ENCODE measurements at regions not wholly inside any gene's neighbourhood (a gene's known extent, or its start where the extent isn't known, plus 50 kb on each side); places are given as distances from the start of the nearest gene placed in this dataset.

DNA sequence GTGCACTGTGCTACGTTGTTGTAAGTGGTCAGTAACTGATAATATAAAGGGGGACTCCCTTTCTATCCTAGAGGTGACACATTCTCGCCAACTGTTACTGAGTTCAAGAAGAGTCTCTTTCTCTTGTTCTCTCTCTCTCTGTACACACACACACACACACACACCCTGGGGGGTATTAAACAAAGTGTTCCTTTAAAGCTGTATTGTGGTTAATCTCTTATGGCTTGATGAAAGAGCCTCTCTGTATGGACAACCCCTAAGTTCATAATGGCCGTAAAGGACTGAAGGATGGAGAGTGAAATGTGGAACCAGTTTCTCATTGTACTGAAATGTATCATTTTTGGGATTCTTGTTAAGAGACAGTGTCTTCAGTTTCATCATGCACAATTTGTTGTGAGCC, 145.2 kb upstream of the BMPER start:
- no peak for DNase-seq

DNA sequence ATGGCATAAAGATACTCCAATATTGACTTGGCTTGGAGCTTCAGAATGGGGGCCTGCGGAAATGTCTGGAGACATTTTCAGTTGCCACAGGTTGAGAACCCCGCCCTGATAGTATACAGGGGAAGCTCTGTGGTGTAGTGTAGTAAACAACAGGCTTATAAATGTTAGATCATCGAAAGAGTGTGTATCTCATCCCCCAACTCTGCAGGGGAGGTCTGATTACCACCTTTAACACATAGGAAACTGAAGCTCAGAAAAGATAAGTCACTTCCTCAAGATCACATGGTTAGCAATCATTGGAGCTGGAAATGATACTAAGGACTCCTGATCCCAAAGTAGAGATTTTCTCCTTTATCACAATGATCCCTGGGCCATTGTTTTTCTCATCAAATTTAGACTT, 144.5 kb upstream of the BMPER start:
- DNase-seq: no peak

DNA sequence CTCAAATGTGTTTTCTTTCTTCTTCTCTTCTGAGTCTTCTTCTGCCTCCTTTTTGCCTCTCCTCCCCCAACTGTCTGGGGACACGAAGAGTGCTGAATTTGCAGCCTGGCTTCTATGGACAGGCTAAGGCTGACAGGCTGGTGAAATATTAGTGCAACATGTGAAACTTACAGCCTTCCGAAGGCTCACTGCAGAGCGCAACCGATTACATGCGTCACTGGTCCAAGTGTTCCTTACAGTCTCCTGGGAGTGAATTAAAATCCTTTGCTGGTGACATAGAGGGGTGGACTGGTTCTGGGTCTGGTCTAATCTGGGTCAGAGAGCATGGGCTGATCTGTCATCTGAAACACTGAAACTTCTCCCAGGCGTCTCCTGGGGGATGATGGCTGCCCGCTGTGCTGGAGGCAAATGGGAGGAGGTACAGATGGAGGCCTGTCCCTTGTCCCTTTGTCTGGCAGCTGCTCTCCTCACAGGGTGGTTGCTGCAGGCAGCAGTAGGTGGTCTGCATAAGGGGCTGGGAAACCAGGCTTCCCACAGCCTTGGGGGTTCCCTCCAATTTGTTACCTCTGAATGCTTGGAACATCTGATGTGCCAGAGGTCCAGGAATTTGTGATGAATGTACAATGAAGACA, 143.8 kb upstream of the BMPER start:
- no peak for DNase-seq

GRCh38 chr7:33762151-33762910, 143.0 kb upstream of the BMPER start:
- no peak for DNase-seq

- DNase-seq: no peak
Observed at GRCh38 chr7:33762911-33763306, 142.4 kb upstream of the BMPER start.

- no peak for DNase-seq
Observed at GRCh38 chr7:33764752-33765451, 140.4 kb upstream of the BMPER start.

GRCh38 chr7:33766405-33766804, 138.9 kb upstream of the BMPER start:
- DNase-seq: no peak

- no peak for DNase-seq
Observed at GRCh38 chr7:33769930-33770329, 135.4 kb upstream of the BMPER start.

GRCh38 chr7:33770576-33770975, 134.8 kb upstream of the BMPER start:
- DNase-seq: no peak

DNA sequence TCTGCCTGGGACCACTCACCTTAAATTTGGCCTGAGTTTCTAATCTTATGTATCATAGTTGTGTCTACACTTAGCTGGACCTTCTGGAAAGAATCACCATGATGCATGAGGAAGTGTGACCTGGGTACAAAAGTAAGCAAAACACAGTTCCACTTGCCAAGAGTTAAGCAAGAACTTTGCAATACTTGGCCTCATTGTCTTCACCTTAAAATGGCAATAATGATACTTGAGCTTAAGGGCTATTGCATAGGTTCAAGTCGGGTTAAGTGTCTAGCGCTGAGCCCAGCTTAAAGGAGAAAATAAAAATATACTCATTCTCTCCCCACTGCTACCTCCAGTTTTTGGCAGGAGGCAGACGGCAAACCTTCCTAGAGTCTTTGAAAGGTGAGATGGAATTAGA, 133.9 kb upstream of the BMPER start:
- no peak for DNase-seq

GRCh38 chr7:33773053-33773452, 132.3 kb upstream of the BMPER start:
- no peak for DNase-seq

DNA sequence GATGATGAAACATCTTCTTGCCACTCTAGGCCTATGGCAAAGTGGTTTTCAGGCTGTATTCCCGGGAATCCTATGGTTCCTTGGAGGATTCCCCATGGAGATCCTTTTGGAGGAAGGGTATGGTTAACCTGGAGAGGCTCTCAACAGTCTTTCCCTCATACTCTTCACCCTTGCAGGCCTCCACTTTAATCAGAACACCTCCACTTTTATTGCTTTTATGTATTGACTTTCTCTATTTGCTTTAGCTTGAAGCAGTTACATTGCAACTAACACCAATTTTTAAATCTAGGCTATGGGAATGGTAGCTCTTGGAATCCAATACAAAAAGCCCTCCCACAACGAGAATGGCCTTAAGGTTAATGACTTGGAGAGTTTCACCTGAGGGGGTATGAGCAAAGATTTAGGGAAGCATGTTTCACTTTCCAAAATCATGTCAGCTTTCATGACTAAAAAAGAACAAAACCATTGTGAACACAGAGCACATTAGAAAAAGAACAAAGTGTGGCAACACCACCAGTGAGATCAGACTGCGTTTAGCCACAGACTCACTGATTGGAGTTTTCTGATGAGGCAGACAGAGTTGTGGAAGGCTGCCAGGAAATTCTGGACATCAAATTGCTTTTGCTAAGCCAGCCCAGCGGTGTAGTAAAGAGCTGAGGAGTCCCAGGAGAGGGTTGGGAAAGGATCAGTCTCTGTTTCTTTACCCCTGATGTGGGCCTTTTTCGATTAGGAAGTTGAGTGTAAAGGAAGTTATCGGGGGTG, 130.4 kb upstream of the BMPER start:
- DNase-seq: no peak

GRCh38 chr7:33775790-33776189, 129.5 kb upstream of the BMPER start:
- DNase-seq: no peak

DNA sequence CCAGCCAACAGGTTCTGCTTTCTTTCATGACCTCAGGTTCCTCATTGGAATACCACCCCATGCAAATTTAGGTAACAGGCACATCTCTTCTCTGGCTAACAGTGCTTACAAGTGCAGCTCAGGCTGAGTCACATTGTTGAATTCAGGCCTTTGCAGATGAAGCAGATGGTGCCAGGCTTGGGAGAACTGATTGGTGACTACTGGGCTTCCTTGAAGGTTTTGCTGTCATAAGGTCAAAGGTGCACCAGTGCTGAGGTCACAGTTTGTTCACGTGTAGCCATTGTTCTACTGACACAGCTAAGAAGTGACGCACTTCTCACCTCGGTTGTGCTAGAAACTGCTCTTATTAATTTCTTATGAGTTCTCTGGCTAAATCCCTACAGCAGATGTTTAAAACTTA, 128.6 kb upstream of the BMPER start:
- no peak for DNase-seq

- DNase-seq: no peak
Observed at GRCh38 chr7:33778195-33778594, 127.1 kb upstream of the BMPER start.

- DNase-seq: no peak
Observed at GRCh38 chr7:33779216-33779615, 126.1 kb upstream of the BMPER start.

GRCh38 chr7:33781167-33781566, 124.2 kb upstream of the BMPER start:
- no peak for DNase-seq

DNA sequence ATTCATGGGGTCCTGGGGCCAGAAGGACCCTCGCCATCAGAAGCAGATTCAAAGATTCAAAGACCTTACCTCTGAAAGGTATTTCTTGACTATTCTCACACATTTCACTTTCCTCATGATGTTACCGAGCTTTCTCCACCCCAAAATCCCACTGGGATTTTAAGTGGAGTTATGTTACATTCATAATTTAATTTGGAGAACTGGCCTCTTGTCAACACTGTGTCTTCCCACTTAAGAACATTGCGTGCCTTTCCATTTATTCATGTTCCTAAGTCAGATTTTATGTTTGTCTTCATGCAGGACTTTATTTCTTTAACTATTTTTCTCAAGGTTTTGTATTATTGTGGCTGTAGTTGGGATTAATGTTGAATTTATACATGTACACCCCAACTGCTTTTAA, 123.5 kb upstream of the BMPER start:
- no peak for DNase-seq

GRCh38 chr7:33784000-33784399, 121.3 kb upstream of the BMPER start:
- no peak for DNase-seq

DNA sequence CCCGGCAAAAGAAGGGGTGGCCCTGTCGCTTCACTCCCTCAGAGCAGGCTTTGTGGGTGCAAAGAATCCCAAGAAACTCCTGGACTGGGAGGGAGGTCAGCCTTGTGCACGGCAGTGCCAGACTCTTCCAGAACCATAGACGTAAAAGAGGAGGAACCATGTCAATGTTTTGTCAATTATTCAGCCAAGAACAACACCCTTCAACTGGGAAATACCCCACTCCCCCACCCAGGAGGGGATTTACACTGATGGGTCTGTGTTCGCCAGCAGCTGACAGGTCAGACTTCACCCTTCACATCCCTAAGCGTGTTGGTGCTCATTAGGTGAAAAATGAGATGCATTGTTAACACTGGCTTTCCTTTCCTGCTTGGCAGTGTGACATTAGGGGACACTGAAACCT, 116.8 kb upstream of the BMPER start:
- DNase-seq: no peak

DNA sequence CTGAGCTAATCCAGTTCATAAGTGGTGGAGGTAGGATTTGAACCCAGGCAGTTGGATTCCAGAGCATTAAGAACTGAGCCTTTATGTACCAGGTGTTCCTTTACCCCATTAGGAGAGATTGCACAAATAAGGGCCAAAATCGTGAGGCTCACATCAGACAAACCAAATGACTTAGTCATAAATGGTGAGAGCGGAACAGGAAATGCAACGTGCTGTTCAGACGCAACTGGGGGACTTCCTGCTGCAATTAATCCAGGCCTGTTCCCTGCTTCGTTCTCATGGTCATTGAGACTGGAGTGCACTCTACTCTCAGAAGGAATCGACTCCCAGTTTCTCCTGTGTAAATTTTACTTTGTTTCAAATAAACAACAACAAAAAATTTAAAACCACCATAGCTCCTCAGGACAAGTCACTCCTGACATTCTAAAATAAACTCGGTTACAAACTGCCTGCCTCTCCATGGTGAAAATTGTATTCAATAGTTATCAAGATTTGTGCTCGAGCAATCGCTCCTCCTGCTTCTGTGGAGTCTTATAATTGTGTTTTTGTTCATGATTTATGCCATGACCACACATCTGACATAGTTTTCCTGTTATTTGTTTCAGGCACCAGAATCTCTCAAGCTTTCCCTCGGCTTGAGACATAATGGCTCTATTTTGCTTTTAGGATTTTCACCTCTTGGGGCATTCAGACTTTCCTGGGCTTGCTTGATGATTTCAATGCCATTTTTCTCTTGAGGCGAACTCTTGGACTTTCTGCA, 115.3 kb upstream of the BMPER start:
- no peak for DNase-seq

- no peak for DNase-seq
Observed at GRCh38 chr7:33790746-33791145, 114.6 kb upstream of the BMPER start.

GRCh38 chr7:33792041-33792440, 113.3 kb upstream of the BMPER start:
- DNase-seq: no peak

Data from MV-4-11 (cell line).